ENCODE measurements at regions not wholly inside any gene's neighbourhood (a gene's known extent, or its start where the extent isn't known, plus 50 kb on each side); places are given as distances from the start of the nearest gene placed in this dataset.

GRCh38 chr2:78263571-78263970 is 741.4 kb upstream of the LRRTM4 start:
- no peaks in the 10 kb centered on the region for H4K20me1 ChIP-seq (ENCODE audit: insufficient read depth, low read length)
- H3K9me3 ChIP-seq (ENCODE audit: low read length) = no peaks in the 10 kb centered on the region
- no peak overlapping the region for H3K9ac ChIP-seq (ENCODE audit: low read length)
- H3K4me3 ChIP-seq (ENCODE audit: low read depth, low read length, poor library complexity, severe bottlenecking) = no peak overlapping the region
- no peak overlapping the region for H3K27ac ChIP-seq (ENCODE audit: low read depth, low read length, poor library complexity, severe bottlenecking)
- H3K4me1 ChIP-seq (ENCODE audit: insufficient read depth, low read length, severe bottlenecking) = no peaks in the 10 kb centered on the region
- H3K9me2 ChIP-seq (ENCODE audit: low read depth, low read length) = no peaks in the 10 kb centered on the region
- TF ChIP-seq, protein P1, sequence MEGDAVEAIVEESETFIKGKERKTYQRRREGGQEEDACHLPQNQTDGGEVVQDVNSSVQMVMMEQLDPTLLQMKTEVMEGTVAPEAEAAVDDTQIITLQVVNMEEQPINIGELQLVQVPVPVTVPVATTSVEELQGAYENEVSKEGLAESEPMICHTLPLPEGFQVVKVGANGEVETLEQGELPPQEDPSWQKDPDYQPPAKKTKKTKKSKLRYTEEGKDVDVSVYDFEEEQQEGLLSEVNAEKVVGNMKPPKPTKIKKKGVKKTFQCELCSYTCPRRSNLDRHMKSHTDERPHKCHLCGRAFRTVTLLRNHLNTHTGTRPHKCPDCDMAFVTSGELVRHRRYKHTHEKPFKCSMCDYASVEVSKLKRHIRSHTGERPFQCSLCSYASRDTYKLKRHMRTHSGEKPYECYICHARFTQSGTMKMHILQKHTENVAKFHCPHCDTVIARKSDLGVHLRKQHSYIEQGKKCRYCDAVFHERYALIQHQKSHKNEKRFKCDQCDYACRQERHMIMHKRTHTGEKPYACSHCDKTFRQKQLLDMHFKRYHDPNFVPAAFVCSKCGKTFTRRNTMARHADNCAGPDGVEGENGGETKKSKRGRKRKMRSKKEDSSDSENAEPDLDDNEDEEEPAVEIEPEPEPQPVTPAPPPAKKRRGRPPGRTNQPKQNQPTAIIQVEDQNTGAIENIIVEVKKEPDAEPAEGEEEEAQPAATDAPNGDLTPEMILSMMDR (IDR thresholded peaks at IDR 0.05; ENCODE audit: low read length) = no peak
- TF ChIP-seq EZH2 (IDR thresholded peaks at IDR 0.05; ENCODE audit: borderline replicate concordance, low read length) = no peak
- no peak overlapping the region for H2AFZ ChIP-seq (ENCODE audit: low read length)
- H3K27me3 ChIP-seq (ENCODE audit: insufficient read depth, low read length) = no peaks in the 10 kb centered on the region
- H3F3A ChIP-seq (ENCODE audit: insufficient read depth, low read length) = no peaks in the 10 kb centered on the region
- H3K36me3 ChIP-seq (ENCODE audit: insufficient read depth, low read length) = no peaks in the 10 kb centered on the region
- no peaks in the 10 kb centered on the region for H3K79me2 ChIP-seq (ENCODE audit: insufficient read depth, low read length)
- no peak overlapping the region for H3K4me2 ChIP-seq (ENCODE audit: low read length)

GRCh38 chr2:78264130-78264529 is 742.0 kb upstream of the LRRTM4 start:
- H3K9ac ChIP-seq (ENCODE audit: low read length) = no peak overlapping the region
- no peak overlapping the region for H3K27ac ChIP-seq (ENCODE audit: low read depth, low read length, poor library complexity, severe bottlenecking)
- no peak for TF ChIP-seq EZH2 (IDR thresholded peaks at IDR 0.05; ENCODE audit: borderline replicate concordance, low read length)
- TF ChIP-seq, protein P1 (IDR thresholded peaks at IDR 0.05; ENCODE audit: low read length) = no peak

GRCh38 chr2:78281164-78281563 is 744.3 kb upstream of the REG3G start:
- Histone ChIP-seq H3K27ac (ENCODE audit: low read depth, low read length, poor library complexity, severe bottlenecking) (no peak overlapping the region), H3K4me1 (ENCODE audit: insufficient read depth, low read length, severe bottlenecking) (no peaks in the 10 kb centered on the region), H3K79me2 (ENCODE audit: insufficient read depth, low read length) (no peaks in the 10 kb centered on the region), H4K20me1 (ENCODE audit: insufficient read depth, low read length) (no peaks in the 10 kb centered on the region), H3K9ac (ENCODE audit: low read length) (no peak overlapping the region), H3F3A (ENCODE audit: insufficient read depth, low read length) (no peaks in the 10 kb centered on the region), H3K36me3 (ENCODE audit: insufficient read depth, low read length) (no peaks in the 10 kb centered on the region), H3K27me3 (ENCODE audit: insufficient read depth, low read length) (no peaks in the 10 kb centered on the region), H3K9me2 (ENCODE audit: low read depth, low read length) (no peaks in the 10 kb centered on the region), H3K9me3 (ENCODE audit: low read length) (no peaks in the 10 kb centered on the region), H2AFZ (ENCODE audit: low read length) (no peak overlapping the region), H3K4me3 (ENCODE audit: low read depth, low read length, poor library complexity, severe bottlenecking) (no peak overlapping the region), H3K4me2 (ENCODE audit: low read length) (no peak overlapping the region)
- TF ChIP-seq, protein P1 (IDR thresholded peaks at IDR 0.05; ENCODE audit: low read length) = no peak
- no peak for TF ChIP-seq EZH2 (IDR thresholded peaks at IDR 0.05; ENCODE audit: borderline replicate concordance, low read length)

More at GRCh38 chr2:78264130-78264529, 742.0 kb upstream of the LRRTM4 start:
- Histone ChIP-seq H3K27me3 (ENCODE audit: insufficient read depth, low read length) (no peaks in the 10 kb centered on the region), H2AFZ (ENCODE audit: low read length) (no peak overlapping the region), H3K36me3 (ENCODE audit: insufficient read depth, low read length) (no peaks in the 10 kb centered on the region), H3F3A (ENCODE audit: insufficient read depth, low read length) (no peaks in the 10 kb centered on the region), H3K9me3 (ENCODE audit: low read length) (no peaks in the 10 kb centered on the region), H3K9me2 (ENCODE audit: low read depth, low read length) (no peaks in the 10 kb centered on the region), H3K4me1 (ENCODE audit: insufficient read depth, low read length, severe bottlenecking) (no peaks in the 10 kb centered on the region), H3K4me3 (ENCODE audit: low read depth, low read length, poor library complexity, severe bottlenecking) (no peak overlapping the region), H3K4me2 (ENCODE audit: low read length) (no peak overlapping the region), H4K20me1 (ENCODE audit: insufficient read depth, low read length) (no peaks in the 10 kb centered on the region), H3K79me2 (ENCODE audit: insufficient read depth, low read length) (no peaks in the 10 kb centered on the region)

Measured in OCI-LY1 (cell line).